HG03108 (cell line): ENCODE measurements at regions not wholly inside any gene's neighbourhood (a gene's known extent, or its start where the extent isn't known, plus 50 kb on each side); places are given as distances from the start of the nearest gene placed in this dataset.
"Not testable (repeated sequence)": the region's sequence is repeated elsewhere in the genome, so short reads cannot be mapped to it uniquely, and the experiment has no call there.

Experiments
- ATAC-seq: cut with Tn5 transposase; IDR thresholded peaks from one replicate; pipeline ENCODE4 v1.9.1; 2021; ENCODE audit warnings: moderate library complexity; ENCODE audit not compliant: unreplicated experiment

DNA sequence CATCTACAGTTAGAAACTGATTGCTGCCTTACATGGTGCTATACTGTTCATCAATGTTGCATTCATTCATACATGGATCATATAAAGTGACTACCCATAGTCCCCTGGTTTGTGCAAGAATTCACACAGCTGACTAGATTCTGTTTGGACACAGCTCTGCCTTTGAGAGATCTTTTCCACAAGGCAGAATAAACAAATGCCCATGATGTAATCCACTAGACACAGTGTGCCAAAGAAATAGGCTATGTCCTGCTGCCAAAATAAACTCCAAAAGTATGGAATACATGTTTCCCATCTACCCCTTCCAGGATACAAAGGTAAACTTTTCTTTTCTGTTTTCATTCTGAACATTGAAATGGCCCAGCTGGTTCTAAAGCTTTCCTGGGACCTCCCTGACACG lies 269.4 kb upstream of the CHAC2 start:
- ATAC-seq: no peak

DNA sequence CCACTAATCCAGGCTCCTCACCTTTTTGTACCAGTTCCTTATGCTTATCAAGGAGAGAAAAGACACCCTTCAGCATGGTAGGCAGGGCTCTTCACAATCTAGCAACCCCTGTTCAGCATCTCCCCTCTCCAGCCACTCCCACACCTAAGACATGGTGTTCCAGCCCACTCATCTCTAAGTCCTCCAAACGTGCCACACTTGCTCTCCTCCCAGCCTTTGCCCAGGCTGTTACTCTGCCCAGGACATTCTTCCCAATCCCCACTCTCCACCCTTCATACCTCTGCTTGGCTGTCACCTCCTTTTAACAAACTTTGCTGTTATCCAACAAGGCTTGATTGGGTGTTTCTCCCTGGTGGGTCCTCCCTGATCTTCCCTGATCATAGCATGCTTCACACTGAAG lies 270.6 kb upstream of the CHAC2 start:
- no peak for ATAC-seq

DNA sequence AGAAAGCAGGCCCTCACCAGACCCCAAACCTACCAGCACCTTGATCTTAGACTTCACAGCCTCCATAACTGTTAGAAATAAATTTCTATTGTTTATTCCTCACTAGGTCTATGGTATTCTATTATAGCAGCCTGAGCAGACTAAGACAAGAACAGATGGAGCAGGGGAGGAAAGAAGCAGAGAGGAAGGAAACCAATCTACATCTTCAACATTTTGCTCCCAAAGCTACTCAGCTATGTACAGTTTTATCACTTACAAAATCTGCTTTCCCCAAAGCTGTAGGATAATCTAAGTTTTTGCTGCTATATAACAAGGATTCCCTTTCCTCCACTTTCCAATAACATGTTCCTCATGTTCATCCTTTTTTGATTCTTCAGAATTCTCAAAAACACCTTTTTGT lies 274.4 kb upstream of the CHAC2 start:
- no peak for ATAC-seq

DNA sequence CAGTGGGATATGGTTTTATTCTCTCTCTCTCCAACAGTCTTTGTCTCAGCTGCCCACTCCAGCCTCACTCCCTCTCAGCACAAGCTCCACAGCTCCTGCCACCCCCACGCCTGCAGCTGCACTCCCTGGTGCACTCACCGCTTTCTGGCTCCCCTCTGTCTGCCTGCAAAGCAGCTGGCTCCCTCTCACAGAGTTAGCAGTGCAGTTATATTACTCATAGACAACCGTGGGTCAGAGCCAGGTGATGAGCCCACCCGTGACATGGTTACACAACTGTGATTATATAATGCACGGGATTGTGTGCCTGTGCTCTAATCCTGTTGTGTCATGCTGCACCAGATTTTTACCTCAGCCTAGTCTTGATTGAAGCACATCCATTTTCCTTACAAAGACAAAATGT lies 276.9 kb upstream of the CHAC2 start:
- no peak for ATAC-seq

DNA sequence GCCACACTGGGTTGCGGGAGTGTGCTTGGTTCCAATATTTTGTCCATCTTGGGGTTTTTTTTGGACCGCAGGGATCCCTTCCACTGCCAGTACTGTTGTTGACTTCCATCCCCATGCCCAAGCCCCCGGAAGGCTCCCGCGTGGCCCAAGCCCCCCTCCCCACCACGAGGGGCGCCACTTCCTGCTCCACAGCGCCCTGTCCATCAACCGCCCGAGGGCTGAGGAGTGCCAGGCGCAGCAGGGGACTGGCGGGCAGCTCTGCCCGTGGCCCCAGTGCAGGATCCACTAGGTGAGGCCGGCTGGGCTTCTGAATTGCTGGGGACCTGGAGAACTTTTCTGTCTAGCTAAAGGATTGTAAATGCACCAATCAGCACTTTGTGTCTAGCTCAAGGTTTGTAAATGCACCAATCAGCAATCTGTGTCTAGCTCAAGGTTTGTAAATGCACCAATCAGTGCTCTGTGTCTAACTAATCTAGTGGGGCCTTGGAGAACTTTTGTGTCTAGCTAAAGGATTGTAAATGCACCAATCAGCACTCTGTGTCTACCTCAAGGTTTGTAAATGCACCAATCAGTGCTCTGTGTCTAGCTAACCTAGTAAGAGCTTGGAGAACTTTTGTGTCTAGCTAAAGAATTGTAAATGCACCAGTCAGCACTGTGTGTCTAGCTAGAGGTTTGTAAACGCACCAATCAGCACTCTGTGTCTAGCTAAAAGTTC lies 281.3 kb upstream of the CHAC2 start:
- ATAC-seq: not testable (repeated sequence)

DNA sequence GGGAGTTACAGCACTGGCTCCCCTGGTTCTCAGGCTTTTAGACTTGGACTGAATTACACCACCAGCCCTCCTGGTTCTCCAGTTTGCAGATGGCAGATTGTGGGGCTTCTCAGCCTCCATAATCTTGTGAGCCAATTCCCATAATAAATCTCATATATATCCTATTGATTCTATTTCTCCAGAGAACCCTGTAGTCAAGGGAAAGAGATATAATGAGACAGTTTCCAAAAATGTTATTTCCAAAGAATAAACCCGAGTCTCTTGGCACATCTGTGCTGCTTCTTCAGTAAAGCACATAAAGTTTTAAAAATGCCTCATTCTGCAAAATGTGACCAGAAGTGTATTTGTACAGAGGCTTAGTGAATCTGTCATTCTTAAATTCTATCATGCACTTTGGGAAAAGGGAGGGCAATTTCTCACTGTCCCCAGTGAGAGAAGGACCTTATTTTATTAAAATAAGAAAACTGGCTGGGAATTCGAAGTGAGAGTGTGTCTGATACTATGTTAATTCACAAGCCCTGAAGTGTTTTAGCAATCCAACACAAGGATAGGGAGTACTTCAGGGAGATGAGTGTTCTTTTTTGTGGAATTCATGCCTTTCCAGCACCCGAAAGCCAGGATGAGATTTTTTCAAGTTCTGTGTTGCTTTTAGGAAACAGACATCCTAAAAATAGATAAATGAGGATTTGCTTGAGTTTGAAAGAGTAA lies 282.4 kb upstream of the CHAC2 start:
- ATAC-seq: no peak

DNA sequence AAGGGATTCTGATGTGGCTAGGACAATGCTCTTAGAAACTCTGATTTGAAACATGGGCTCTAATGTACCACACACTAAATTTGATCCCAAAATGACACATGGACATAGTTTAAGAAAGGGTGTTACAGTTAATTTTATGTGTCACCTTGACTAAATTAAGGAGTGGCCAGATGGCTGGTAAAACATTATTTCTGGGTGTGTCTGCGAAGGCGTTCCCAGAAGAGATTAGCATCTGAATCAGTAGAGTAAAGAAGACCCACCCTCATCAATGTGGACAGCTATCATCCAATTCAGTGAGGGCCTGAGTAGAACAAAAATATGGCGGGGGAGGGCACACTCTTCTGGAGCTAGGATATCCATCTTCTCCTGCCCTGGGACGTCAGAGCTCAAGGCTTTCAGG lies 283.1 kb upstream of the CHAC2 start:
- ATAC-seq: no peak

DNA sequence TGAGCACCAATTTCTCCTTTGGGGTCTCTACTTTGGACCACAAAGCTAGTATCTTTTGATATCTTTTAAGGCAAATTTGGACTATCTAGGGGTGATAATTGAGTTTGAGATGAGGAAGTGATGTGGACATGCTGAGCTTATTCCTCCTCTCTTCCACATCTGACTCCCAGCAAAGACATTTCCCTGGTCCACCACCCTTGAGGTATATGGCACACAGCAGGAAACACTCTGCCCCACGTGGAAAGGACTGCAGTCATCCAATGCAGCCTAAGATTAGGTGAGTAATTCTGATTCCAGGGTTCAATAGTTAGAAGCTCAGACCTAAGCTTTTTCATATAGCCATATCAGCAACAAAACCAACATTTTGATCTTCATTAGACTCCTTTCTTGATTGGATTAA lies 290.1 kb upstream of the CHAC2 start:
- no peak for ATAC-seq

DNA sequence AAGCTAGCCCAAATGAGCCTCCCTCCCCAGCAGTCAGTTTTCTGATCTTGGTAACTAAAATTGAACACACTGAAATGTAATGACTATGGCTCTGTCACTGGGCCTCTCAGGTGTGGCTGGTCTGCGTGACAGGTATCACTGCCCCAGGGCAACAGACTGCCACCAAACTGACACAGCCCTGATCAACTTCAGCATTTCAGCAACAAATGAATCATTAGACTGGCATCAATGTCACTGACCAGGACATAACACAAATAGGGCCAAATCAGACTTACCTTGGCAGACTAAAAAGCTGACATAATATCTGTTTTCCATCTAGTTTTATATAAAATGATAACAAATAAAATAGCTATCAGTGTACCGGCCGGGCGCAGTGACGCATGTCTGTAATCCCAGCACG lies 290.8 kb upstream of the CHAC2 start:
- no peak for ATAC-seq

DNA sequence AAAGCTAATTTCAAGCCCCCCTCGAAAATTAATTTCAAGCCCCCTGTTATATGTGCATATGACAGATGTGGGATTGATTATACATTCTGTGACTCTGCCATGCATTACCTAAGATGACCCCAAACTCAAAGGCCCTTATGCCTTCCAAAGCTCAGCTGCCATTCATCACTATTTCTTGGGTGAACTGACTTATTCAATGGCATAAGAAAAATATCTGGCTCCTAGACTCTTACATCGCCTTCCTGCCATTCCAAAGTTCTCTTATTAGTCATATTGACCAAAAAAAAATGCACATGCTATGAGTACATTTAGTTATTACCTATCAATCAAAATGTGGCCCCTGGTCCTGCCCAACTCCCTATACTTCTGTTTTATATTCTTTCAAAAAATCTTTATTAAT lies 291.8 kb upstream of the CHAC2 start:
- ATAC-seq: no peak

DNA sequence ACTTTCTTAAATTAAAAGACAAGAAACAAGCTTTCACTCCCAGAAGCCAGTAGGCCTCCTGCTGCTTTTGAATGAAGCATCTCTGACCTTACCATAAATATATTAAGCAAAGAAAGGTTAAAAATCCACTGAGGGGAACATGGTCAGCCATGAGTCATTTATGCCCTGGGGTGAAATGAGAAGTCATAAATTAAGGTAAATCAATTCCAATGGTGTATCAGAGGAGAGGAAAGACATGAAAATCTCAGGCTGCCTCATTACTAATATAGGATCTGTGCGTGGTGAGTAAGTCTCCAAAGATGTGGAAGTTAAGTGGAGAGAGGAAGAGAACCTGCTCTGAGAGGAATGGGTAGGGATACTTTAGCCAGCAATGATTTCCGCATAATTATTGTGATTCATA lies 292.3 kb upstream of the CHAC2 start:
- no peak for ATAC-seq

DNA sequence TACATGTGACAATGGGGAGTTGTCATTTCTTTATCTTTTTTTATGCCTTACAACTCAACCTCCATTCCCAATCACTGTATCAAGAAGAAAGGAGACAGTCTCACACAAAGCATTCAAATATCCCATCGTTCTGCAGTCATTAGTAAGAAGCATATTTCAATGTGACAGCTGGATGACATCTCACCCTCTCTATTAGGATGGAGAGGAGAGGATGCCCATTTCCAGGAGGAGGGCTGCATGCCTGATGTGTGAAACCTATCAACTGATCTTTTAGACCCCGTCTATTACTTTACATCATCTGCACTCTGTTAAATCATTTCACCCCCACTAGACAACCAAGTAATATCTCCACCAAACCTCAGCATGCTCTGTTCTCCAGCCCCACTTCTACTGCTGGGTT lies 292.7 kb upstream of the CHAC2 start:
- no peak for ATAC-seq

DNA sequence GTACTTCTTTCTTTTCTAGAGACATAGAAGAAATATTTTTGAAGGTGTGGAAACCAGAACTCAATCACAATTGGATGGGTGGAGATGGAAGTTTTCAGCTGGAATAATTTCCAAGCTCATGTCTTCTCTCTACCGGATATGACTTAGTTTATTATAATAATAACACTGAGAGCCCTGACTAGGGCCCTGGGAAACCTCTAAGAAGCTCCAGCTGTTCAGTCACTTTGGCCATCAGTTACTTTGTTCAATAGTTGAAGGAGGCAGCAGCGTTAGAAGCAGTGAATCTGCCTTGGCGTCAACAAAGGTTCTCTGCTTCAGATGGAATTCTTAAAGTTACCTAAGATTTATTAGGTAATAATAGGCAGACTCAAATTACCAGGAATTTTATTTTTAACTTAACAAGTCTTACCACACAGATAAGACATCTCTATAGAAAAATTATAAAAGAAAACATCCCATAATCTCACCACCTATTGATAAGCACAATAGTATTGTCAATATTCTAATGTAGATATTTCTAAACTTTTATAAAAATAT lies 293.8 kb upstream of the CHAC2 start:
- no peak for ATAC-seq

DNA sequence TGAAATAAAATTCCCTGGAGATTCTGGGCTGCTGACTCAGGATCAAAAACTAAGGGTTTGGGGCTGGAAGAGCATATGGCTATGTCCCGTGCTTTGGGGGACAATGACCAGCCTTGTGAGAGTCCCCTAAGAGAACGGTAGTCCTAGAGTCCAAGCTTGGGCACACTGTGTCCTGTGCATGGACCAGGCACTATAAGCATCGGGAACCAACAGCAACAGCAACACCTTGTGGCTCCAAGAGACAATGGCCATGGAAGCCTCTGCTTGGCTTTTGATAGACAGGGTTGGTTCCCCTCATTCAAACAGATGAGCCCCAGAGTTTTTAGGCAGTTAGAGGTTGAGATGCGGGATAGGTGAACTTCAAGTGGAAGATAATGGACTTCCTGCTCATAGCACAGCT lies 294.4 kb upstream of the CHAC2 start:
- no peak for ATAC-seq

DNA sequence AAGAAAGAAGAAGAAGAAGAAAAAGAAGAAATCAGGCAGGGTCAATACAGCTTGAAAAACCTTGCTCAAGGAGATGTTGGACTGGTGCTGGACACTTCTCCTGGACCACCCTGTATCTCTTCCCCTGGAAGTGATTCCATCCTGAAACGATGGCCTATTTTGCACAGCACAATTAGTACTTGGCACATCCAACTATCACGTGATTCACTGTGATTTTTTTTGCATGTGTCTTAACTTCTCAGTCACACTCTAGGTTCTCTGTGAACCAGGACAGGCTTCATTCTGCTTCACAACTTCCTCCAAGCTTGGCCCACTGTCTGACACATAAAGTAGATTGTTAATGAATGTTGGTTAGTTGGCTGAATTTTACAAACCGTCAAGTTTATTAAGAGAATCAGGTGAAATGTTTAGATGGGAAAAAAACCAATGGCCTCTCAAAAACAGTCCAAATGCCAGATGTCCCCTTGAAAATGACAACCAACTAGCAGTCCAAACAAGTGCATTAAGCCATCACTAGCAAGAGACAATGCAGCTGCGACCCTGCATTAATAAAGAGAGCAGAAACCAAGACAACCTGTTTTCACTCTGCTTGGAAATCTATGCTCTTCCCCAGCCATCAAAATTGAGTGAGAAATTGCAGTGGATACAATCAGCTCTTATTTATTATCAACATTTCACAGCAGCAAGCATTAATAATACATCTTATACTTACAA lies 300.0 kb upstream of the CHAC2 start:
- ATAC-seq: no peak

DNA sequence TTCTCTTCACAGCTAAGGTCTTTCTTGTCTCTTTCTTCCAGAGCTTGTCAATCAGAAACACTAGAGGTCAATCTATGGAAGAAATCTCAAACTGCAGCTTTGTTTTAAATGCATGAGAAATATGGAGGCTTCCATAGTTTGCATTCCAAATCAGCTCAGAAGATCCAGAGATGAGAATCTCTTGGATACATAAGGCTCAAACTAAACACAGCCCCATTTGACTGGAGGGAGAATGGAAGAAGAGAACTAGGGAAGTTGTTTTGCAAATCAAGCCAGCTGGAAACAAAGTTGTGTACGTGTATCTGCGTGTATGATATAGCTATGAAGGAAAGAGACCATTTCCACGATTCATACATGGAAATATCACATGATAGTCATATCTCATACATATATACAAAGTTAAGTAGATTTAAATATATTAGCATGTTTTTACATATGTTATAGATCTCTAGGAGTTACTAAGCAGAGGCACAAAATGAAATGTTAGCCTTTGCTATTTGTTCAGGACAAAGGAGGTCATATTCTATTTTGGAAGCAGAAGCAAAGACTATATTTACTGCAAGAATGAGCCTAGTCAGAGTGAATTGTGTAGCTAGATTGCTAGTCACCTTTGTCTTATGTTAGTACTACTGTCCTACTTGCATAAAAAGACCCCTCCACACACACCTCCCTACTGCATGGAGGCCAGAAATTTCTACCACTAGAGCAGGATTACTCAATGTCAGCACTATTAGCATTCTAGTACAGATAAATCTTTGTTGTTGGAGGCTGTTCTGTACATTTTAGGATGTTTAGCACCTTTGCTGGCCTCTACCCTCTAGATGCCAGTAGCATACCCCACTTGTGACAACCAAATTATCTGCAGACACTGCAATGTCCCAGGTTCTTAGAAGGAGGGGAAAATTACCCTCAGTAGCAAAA lies 303.5 kb upstream of the CHAC2 start:
- no peak for ATAC-seq

DNA sequence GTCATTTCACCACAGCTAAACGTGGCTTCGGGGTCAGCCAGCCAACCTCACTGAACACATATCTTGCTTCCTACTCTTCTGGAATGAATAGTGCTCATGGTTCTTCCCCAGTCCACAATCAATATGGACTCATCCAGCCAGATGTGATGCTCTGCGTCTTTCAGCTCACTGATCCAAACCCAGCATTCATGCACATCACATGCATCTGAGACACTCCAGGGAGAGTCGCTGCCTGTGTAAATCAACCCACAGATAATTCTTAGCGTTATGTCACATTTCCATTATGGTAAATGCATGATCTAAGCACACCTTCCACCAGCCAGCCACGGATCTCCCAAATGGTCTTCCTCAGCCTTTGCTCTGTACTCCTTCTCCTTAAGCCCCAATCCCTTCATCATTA lies 306.7 kb upstream of the CHAC2 start:
- ATAC-seq: no peak

DNA sequence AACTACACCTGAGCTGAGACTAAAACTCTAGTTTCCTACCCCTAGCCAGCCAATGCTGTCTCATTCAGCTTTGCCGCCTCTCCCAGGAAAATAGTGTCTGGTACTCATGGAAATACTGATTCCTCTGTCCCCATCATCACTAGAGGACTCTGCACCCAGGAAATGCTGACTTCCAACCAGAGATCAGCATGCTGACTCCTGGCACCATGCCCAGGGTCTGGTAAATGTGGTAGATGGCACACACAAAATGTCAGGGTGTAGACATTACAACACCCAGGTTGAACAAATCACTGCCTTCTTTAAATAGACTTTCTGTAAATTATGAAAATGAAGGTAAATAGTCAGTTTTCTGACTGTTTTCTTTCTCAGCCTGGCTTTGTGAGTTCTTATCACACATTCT lies 307.3 kb upstream of the CHAC2 start:
- no peak for ATAC-seq

DNA sequence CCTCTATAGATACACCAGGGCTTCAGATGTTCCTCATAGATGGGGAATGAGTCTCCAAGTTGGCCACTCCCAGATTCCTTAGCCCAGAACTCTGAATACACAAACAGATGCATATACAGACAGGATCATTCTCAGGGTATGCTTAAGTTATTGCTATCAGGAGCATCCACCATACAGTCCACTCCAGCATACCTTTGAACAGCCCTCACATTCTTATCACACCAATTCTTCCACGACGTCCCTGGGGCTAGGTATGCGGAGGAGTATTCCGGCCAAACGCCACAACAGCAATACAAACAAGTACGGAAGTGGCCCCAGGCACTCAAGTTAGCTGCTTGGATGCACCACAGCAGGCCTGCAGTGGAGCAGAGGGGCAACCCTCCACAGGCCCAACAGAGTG lies 312.5 kb upstream of the CHAC2 start:
- no peak for ATAC-seq

DNA sequence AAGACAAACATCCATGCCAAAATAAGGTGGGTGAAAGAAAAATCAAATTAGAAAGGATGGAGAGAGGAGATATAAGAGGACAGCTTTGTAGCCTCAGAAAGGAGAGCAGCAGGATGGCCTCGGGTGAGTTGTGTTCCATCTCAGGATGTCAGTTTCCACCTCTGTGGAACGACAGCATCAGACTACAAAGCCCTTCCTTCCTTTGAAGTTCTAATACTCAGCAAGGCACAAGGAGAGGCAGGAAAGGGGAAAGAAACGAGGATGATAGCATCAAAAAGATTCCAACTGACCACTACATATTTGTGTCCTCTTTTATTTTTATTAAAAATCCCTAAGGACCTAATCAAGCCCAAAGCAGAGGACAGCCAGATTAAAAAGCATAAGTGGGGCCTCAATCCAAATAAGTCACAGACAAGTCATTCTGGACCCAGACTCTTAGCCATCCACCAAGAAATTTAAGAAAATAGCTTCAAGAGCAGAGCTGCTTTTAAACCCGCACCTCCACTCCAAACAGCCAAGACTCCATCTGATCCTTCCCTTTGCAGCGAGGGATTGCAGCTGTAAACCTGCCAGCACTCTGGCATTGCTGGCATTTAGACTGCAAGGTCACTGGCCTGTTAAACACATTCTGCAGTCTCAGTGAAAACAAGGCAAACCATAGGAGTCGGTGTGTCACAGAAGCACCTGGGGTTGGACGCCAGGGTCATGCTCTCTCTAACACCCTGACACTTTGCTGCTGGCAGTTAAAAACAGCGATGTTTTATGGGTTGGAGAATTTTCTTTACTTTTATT lies 314.5 kb upstream of the CHAC2 start:
- ATAC-seq: no peak
